Fibroblast of villous mesenchyme (primary cell): ENCODE measurements at regions not wholly inside any gene's neighbourhood (a gene's known extent, or its start where the extent isn't known, plus 50 kb on each side); places are given as distances from the start of the nearest gene placed in this dataset.
"Not testable (repeated sequence)": the region's sequence is repeated elsewhere in the genome, so short reads cannot be mapped to it uniquely, and the experiment has no call there.

Experiments
- DNase-seq: peaks from one replicate; pipeline ENCODE4 v3.0.0-alpha.2; 2010; ENCODE audit warnings: low read depth
- H3K4me3 ChIP-seq: 2 replicates; pipeline ENCODE4 v1.5.1; 2011; ENCODE audit warnings: low read depth, mild to moderate bottlenecking, low read length
- TF ChIP-seq, protein P1 (sequence below): IDR thresholded peaks from 2 replicates; pipeline ENCODE4 v1.5.1; 2012; ENCODE audit warnings: low read depth, mild to moderate bottlenecking, low read length; ENCODE audit not compliant: insufficient read depth

- DNase-seq = no peak
- no peak overlapping the region for H3K4me3 ChIP-seq
- TF ChIP-seq, protein P1, sequence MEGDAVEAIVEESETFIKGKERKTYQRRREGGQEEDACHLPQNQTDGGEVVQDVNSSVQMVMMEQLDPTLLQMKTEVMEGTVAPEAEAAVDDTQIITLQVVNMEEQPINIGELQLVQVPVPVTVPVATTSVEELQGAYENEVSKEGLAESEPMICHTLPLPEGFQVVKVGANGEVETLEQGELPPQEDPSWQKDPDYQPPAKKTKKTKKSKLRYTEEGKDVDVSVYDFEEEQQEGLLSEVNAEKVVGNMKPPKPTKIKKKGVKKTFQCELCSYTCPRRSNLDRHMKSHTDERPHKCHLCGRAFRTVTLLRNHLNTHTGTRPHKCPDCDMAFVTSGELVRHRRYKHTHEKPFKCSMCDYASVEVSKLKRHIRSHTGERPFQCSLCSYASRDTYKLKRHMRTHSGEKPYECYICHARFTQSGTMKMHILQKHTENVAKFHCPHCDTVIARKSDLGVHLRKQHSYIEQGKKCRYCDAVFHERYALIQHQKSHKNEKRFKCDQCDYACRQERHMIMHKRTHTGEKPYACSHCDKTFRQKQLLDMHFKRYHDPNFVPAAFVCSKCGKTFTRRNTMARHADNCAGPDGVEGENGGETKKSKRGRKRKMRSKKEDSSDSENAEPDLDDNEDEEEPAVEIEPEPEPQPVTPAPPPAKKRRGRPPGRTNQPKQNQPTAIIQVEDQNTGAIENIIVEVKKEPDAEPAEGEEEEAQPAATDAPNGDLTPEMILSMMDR = no peak
Measured at GRCh38 chr3:30315447-30315846, 291.0 kb upstream of the TGFBR2 start.

DNA sequence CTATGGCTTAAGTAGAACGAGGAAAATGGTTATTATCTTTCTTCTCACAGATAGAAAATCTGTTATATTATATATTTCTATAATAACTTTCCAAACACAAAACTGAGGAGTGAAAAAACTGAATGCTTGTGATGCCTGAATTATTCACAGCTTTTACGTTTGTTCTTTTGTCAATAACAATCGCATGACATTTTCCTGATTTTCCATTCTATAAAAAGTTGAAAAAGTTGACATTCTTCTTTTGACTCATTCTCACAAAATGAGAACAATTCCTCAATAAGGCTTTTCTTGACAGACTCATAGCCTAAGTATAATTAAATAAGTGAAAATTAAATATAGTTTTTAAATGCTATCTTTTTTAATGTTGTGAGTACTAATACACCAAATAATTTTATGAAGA is 288.8 kb upstream of the TGFBR2 start:
- DNase-seq = no peak
- H3K4me3 ChIP-seq = no peak overlapping the region
- TF ChIP-seq, protein P1 = no peak

DNA sequence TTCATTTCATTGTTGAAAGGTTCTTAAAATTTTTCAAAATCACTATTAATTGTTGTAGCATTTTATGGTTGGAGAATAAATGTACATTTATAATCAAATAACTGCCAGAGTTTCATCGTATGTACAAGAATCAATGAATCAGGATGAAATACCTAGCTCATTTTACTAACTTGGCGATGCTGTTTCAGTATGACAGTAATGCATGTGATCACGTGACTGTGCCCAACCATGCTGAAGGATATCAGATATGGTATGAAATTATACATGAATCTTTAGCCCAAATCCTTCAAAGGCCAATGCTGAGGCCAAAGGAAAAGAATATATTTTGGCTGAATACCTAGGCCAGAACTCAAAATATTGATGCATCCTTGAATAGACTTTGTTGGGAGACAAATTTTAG is 288.3 kb upstream of the TGFBR2 start:
- TF ChIP-seq, protein P1 = no peak
- H3K4me3 ChIP-seq = no peak overlapping the region
- no peak for DNase-seq

DNA sequence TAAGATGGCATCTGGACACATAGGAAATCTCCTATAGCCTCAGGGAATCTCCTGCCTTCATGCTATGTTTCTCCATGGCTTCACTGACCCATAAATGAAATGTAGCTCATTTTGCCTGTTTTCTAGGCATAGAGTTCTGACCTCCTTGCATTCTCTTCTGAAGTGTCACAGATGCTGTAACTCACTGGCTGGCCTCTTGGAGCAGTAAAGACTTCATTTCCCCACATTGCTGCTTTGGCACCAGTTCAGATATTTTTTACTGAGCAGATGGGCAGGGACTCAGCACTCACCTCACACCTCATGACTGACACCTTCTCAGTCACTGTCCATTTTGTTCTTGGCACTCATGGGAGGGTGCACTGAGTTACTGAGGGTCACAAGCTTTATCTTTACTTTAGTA is 286.7 kb upstream of the TGFBR2 start:
- no peak overlapping the region for H3K4me3 ChIP-seq
- peak; percentile 56 for DNase-seq
- TF ChIP-seq, protein P1 = peak; percentile 53

DNA sequence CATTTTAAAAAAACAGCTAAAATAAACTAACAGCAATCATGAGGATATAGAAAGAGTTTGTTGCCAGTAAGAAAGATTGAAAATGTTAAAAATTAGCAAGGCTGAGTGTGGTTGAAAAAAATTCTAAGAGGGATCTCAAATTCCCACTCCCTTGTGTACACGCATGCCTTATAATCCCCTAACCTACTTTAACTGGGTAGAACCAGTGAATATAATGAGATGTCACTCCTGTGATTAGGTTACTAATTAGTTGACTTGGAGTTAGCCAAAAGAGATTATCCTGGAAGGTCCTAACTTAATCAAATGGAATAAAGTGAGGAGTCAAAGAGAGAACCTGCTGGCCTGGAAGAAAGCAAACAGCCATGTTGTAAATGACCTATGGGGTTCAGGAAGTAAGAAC is 286.0 kb upstream of the TGFBR2 start:
- H3K4me3 ChIP-seq = no peak overlapping the region
- TF ChIP-seq, protein P1 = no peak
- DNase-seq = no peak

DNA sequence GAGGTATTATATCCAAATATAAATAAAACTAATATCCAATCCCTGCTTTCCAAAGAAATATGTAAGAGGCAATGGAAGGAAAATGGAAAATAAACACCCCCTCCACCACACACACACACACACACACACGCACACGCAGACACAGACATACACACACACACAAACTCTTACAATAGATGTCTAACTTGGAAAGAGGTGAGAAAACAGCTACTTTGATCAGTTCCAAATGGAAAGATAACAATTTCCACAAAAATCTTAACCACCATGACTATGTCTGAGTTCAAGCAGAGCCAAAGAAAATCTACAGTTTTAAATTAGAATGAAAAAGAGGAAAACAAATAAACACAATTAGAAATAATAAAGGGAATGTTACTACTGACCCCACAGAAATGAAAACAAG is 285.3 kb upstream of the TGFBR2 start:
- no peak overlapping the region for H3K4me3 ChIP-seq
- TF ChIP-seq, protein P1 = no peak
- no peak for DNase-seq

GRCh38 chr3:30323649-30324048 is 282.8 kb upstream of the TGFBR2 start:
- DNase-seq = not testable (repeated sequence)

DNA sequence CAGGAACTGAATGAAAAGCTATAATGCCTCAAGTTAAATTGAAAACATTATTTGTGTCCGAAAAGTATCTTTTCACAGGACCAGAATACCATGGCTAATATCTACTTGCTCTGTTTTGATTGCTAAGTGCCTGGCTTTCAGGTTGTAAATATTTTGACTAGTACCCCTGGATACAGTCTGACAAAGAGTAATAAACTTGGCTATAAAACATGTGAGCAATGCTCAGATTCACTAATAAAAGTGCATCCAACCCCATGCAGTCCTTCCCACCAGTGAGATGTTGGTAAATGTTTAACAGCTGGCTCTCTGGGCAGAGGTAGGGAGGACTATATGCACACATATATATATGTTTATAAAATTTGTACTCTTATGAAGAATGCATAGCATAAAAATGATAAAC is 281.8 kb upstream of the TGFBR2 start:
- H3K4me3 ChIP-seq = no peak overlapping the region
- DNase-seq = peak; percentile 49
- TF ChIP-seq, protein P1 = no peak

More at GRCh38 chr3:30323649-30324048, 282.8 kb upstream of the TGFBR2 start:
- not testable (repeated sequence) for H3K4me3 ChIP-seq

- not testable (repeated sequence) for H3K4me3 ChIP-seq, DNase-seq
Measured at GRCh38 chr3:30327976-30328375, 278.4 kb upstream of the TGFBR2 start.

DNA sequence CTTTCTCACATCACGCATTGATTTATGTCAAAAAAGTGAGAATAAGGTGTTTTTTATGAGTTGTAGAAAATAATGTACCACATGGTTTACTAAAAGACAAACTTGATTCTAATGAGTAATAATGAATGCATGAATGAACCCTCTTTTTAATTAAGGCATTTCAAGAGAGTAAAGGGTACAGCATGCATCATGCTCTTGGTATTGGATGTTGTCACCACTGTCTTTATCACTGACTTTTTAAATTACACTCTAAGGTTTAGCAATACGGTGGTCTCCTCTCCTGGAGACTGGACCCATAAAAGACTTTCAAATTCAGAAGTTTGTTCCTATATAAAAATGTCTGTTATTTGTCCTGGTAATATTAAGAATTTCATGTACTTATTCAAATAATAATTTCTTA is 277.5 kb upstream of the TGFBR2 start:
- not testable (repeated sequence) for DNase-seq, H3K4me3 ChIP-seq
